Activated CD4-positive, CD25-positive, alpha-beta regulatory T cell treated with anti-CD3 and anti-CD28 coated beads, Interleukin-2, amount 50 U/mL, for 16 hours (primary cell): ENCODE measurements at regions not wholly inside any gene's neighbourhood (a gene's known extent, or its start where the extent isn't known, plus 50 kb on each side); places are given as distances from the start of the nearest gene placed in this dataset.

Experiments
- DNase-seq: peaks from one replicate; pipeline ENCODE4 v3.0.0-alpha.2; 2020; ENCODE audit warnings: low read depth, low spot score

DNA sequence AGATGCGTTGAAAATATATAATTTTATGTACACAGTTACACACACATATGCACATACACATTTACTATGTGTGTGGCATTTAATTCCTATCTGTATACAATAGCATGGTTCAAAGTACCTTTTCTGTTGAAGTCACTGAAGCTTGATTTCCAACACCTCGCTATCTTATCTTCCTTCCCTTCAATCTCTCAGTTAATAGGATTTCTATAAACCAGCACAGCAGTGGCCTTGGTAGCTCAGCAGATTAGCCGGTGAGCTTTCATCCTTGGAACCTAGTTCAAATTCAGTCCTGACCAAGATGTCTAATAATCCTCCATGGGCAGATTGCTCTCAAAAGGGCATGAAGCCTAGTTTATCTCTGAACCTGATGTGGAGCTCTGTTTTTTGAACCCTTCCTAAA lies 2389.5 kb downstream of the MAT2B start:
- no peak for DNase-seq

DNA sequence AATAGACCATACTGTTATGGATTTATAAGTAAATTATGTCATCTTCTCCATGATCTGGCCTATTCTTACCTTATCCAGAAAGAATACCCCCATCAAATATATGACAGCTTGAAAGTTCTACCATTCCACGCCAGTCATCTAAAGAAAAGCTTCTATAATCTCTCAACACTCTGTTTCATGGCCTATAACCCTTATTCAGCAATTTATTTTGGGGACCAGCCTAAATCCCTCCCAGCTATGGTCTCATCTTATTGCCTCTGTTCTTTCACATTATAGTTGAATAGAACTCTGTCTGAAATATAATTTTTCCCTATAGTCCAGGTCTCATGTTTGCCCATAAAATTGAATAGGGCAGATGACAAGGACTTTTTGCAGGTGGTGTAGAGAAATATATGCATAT lies 2387.6 kb upstream of the WWC1 start:
- DNase-seq, result no peak

DNA sequence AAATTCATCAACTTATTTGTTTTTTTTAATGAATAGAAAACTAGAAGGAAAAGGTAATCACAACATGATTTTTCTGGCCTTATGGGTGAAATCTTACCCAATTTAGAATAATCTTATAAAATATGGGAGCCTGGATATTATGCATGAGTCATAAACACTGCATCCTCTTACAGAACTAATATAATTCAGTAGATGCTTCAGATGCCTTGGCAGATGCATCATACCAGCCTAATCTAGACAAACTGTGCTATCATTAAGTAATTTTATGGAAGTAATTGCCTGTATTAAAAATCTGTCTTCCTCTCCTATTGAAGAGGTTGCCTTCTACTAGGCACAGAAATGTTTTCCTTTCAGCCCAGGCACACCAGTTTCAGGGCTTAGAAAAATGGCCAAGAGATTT lies 2384.6 kb upstream of the WWC1 start:
- no peak for DNase-seq

GRCh38 chr5:165913059-165913458 lies 2378.4 kb upstream of the WWC1 start:
- no peak for DNase-seq

DNA sequence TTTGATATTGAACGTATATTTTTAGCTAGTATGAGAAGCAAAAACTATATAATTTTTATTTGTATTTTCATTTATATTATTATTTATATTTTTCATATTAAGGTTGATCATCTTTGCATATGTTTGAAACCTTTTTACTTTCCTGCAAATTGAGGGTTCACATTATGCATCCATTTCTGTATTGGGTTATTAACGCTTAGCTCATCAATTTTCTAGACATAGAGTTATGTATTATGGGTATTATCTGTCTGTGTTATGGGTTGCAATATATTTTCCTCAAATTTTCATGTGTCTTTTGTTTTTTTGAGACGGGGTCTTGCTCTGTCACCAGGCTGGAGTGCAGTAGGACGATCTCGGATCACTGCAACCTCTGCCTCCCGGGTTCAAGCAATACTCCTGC lies 2377.0 kb upstream of the WWC1 start:
- DNase-seq, result no peak

DNA sequence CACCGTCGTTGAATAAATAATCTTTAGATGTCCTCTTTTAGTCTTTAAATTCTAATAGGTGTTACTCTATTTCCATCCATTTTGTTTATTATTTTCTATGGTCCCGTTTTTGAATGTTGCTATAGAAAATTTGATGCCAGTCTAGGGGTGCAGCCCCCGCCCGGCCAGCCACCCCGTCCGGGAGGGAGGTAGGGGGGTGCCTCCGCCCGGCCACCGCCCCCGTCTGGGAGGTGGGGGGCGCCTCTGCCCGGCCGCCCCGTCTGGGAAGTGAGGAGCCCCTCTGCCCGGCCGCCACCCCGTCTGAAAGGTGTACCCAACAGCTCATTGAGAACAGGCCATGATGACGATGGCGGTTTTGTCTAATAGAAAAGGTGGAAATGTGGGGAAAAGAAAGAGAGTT lies 2372.2 kb upstream of the WWC1 start:
- no peak for DNase-seq

DNA sequence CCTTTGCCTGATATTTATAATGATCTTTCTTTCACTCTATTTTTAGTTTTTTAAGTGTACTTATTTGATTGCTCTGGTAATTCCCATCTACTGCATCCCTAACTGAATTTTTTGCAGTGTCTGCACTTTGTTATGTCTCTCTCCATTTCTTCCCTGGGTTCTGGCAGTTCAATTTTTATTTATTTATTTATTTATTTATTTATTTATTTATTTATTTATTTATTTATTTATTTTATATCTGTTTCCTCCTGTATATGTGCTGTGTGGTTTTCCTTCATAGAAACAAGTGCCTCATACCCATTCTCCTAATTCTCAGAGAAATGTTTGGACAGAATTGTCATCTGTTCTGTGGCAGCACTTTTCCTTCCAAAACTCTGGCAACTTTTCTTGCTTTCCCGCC lies 2370.8 kb upstream of the WWC1 start:
- no peak for DNase-seq

GRCh38 chr5:165928971-165929370 lies 2362.5 kb upstream of the WWC1 start:
- no peak for DNase-seq

- no peak for DNase-seq
Observed at GRCh38 chr5:165940541-165940940, 2350.9 kb upstream of the WWC1 start.

- DNase-seq, result no peak
Observed at GRCh38 chr5:165956854-165957253, 2334.6 kb upstream of the WWC1 start.

DNA sequence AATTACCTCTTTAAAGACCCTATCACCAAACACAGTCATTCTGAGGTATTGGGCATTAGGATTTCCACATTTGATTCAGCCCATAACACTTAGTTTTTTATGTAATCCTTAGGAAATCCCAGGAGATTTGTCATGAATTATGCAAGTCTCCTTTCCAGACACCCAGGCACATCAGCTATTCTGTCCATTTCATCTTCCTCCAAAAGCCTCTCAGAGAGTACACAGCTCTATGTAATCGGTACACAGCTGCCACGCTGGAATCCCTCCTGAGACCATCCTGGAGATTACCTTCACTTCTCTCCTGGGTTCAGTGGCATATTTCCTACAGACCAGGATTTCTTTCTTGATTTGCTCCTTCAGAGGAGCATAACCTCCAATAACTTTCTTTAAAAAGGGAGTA lies 2309.8 kb upstream of the WWC1 start:
- DNase-seq, result no peak

DNA sequence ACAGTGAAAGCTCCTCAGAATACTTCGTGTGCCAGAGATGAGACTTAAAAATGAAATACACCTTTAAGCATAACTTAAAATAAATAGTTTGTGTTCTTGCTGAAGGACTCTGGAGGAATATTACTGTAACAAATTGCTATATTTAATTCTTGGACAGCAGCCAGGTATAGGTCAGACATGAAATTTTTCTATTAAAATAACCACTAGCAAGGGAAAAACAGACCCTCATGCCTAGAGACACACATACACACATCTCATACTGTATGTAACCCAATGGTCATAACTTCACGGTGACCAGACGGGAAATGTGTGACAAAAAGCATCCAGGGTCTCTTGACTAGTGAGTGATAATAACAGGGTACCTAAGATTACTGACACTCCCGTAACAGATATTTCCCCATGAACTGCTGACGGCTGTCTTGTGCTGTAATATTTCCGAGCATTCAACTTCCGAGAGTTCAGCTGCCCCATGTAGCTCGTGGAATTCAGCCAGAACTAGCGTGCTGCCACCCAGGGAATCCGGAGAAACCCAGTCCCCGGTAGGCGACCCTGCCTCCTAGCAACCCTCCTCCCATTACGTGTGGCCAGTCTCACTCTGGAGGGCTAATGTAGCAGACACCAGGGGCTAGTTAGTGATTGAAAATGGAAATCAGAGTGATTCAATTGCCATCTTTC lies 2295.1 kb upstream of the WWC1 start:
- no peak for DNase-seq

- DNase-seq, result no peak
Observed at GRCh38 chr5:165999693-166000320, 2291.6 kb upstream of the WWC1 start.

DNA sequence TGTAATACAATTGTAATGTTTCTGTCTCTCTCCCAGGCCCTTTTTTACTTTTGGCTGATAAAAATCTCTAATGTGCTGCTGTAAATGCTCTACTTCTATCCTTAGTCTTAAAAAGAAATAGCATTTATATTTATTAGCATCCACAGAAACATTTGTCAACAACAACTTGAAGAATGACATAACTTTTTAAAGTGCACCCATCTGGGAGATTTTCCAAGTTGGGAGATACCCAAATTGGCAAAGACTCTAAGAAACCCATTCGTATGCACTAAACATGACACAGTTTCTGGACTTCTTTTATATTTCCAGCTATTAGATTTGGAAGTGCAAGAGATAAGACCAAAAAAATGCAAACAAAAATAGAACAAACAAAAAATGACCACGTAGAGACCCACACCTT lies 2287.4 kb upstream of the WWC1 start:
- DNase-seq, result no peak

DNA sequence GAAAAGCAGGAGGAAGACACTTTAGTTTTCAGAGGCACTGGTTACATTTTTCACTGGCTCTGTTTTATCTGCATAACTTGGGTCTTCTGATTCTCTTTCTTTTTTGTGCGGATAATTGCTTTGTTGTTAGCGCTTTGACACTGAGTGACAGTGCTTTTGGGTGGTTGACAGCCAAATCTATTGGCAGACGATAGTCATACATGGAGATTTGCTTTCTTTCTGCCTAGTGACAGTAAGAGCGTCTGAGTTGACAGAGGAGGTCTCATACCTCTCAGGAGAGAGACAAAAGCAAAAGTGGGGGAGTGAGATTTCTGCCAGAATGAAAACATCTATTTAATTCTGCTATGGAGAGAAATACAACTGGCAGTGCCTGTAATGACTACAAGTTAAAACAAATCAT lies 2278.0 kb upstream of the WWC1 start:
- DNase-seq, result no peak

DNA sequence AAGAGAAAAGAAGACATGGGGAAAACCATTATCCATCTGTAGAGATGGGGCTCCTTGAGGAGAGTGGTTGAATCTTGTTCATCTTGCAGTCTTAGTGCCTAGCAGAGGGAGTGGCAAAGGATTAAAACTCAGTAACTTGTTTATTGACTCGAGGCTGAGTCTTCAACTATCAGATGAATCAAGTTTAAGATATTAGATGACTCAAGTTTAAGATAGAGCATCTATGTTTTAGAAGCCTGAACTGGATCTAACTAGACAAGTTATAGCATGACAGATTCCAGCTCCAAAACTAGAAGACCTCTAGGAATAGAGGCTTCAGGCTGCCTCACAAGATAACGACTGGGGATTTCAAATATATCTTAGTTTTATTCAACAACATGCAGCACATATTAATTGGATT lies 2277.2 kb upstream of the WWC1 start:
- no peak for DNase-seq

- DNase-seq, result no peak
Observed at GRCh38 chr5:166018716-166019115, 2272.7 kb upstream of the WWC1 start.

- no peak for DNase-seq
Observed at GRCh38 chr5:166022065-166022464, 2269.4 kb upstream of the WWC1 start.

GRCh38 chr5:166024970-166025369 lies 2266.5 kb upstream of the WWC1 start:
- DNase-seq, result no peak

- DNase-seq, result no peak
Observed at GRCh38 chr5:166027582-166027981, 2263.9 kb upstream of the WWC1 start.

DNA sequence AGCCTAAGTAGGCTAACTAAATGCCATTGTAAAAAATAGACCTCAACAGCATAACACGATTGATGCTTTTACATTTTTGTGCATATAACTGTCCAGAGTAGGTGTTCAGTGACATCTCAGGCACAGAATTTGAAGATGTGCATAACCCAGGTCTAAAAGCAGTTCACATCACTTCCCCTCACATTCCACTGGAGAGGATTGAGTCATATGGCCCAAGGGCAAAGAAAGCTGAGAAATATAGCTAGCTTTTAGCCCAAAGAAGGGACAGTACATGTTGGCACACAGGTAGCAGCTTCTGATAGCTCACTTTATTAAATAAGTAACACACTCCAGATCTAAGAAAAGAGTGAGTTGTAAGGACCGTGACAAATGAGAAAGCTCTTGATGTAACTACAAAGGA lies 2259.5 kb upstream of the WWC1 start:
- no peak for DNase-seq

DNA sequence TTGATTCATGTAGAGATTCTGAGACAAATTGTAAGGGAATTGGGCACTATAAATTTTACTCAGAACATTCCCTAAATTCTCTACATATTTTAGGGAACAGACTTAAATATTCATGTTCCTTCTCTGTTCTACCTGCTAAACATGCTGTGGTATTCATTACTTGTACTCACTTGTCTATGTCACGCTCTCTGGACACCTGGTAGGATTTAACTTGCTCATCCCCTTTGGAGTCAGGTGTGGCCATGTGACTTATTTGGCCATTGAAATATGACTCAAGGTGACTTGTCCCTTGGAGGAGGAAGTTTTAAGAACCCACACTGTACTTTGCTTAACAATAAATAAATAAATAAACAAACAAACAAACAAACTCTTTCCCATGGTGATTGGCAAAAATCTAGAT lies 2258.8 kb upstream of the WWC1 start:
- DNase-seq, result no peak

DNA sequence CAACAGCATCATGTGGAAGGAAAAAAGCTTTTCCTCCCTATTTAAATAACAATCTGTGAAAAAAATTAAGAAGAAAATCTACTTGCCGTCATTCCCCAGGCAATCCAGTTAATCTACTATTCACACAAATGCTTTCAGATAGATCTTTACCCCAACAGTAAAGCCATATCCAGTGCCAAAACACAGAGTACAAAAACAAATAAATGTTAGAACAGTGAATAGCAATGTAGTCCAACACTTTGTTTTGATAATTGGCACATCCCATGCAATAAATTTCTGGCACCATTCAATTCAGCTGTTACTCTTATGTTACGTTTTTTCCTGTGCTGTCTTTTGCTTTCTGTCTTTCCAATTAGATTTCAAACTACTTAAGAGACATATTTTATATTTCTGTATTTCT lies 2245.5 kb upstream of the WWC1 start:
- no peak for DNase-seq

DNA sequence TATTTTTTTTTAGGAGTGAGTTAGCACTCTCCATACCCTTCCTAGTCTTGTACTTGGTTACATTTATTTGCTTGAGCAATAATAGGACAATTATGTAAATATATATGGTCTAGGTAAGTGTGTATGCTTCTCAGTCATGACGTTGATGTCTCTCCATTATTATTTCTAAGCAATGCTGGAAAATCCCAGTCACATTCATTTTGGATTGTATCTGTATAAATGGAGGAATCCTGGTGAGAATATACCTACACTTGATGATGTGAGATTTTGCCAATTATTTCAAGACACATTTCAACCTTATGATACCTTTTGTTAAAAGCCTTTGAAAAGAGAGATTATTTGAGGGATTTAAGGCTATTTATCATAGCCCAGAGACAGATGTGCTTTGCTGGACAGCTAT lies 2244.5 kb upstream of the WWC1 start:
- DNase-seq, result no peak
